Natural killer cell (primary cell): ENCODE measurements at regions not wholly inside any gene's neighbourhood (a gene's known extent, or its start where the extent isn't known, plus 50 kb on each side); places are given as distances from the start of the nearest gene placed in this dataset.

Source experiments
- ATAC-seq, 3 donors: fragments of 150-1000 bp in 2 of 3; fragments of 200-7000 bp in 1 of 3; cut with Tn5 transposase; 1 replicate in 1 of 3; 2 replicates in 2 of 3; pipeline ENCODE4 v1.10.0; 2021; ENCODE audit warnings: mild to moderate bottlenecking in 2 of 3, moderate library complexity in 2 of 3
- DNase-seq, 2 donors: peaks; one replicate each; pipeline versions ENCODE4 v3.0.0 to v3.0.0-alpha.2; 2013 to 2021; ENCODE audit warnings: mixed read lengths in 1 of 2
- H3K27ac ChIP-seq: one replicate; pipeline ENCODE4 v1.5.1; 2013; ENCODE audit warnings: mild to moderate bottlenecking, low read length
- H3K27me3 ChIP-seq: one replicate; pipeline ENCODE4 v1.6.1; 2013; ENCODE audit warnings: low read length; ENCODE audit not compliant: control insufficient read depth, insufficient read depth
- H3K36me3 ChIP-seq: one replicate; pipeline ENCODE4 v1.6.1; 2013; ENCODE audit warnings: low read length; ENCODE audit not compliant: control insufficient read depth, insufficient read depth
- H3K4me1 ChIP-seq: one replicate; pipeline ENCODE4 v1.6.1; 2013; ENCODE audit warnings: low read length; ENCODE audit not compliant: control insufficient read depth, insufficient read depth
- H3K4me3 ChIP-seq: one replicate; pipeline ENCODE4 v1.5.1; 2013; ENCODE audit warnings: low read length
- H3K9me3 ChIP-seq: one replicate; pipeline ENCODE4 v1.6.1; 2013; ENCODE audit warnings: low read length; ENCODE audit not compliant: control insufficient read depth, insufficient read depth
- H3K27ac Mint-ChIP-seq, 2 donors: one replicate each; pipeline ENCODE4 v1.8.0; 2022; ENCODE audit warnings: mild to moderate bottlenecking in 2 of 2, mixed read lengths in 2 of 2, moderate library complexity in 1 of 2
- H3K27me3 Mint-ChIP-seq, 2 donors: one replicate each; pipeline ENCODE4 v1.8.0; 2022; ENCODE audit warnings: low read depth in 2 of 2, mixed read lengths in 2 of 2
- H3K36me3 Mint-ChIP-seq: one replicate; pipeline ENCODE4 v1.8.0; 2022; ENCODE audit warnings: mixed read lengths
- H3K4me1 Mint-ChIP-seq, 2 donors: one replicate each; pipeline ENCODE4 v1.8.0; 2022; ENCODE audit warnings: mixed read lengths in 2 of 2
- H3K4me3 Mint-ChIP-seq: one replicate; pipeline ENCODE4 v1.8.0; 2022; ENCODE audit warnings: mild to moderate bottlenecking, moderate library complexity, mixed read lengths
- H3K9me3 Mint-ChIP-seq, 2 donors: one replicate each; pipeline ENCODE4 v1.8.0; 2022; ENCODE audit warnings: mixed read lengths in 2 of 2
- CTCF ChIP-seq: fragments of 200-600 bp; IDR thresholded peaks from one replicate; pipeline ENCODE4 v1.8.0; 2022; ENCODE audit warnings: antibody characterized with exemption
- WGBS: methylation state at CpG from one replicate; pipeline ENCODE4 v1.1.7; 2013; ENCODE audit warnings: missing lambda C conversion rate; ENCODE audit not compliant: insufficient coverage; 5-methylcytosine and 5-hydroxymethylcytosine counted together
- intact Hi-C: fragments of 100-400 bp; cut with micrococcal nuclease; formaldehyde crosslinking; loops from one replicate; pipeline ENCODE4 v1.14.2; 2022

DNA sequence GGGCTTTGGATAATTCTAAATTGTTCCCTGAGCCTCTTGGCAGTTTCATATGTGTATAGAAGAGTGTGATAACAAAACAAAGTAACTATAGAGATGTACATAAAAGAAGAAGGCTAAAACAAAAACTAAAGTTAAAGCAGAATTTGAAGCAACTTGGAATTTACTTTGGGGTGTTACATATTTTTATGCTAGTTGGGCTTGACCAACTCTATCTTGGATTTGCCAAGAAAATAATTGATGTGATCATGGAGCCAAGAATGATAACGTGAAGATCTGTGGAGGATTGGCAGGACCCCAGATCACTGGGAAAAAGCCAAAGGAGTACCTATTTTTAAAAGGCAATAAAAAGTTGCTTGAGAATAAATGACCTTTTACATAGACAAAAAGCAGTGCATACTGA, 206.9 kb downstream of the LMO4 start:
- intact Hi-C loops: no loop called here
- no peaks in the 10 kb centered on the region for H3K9me3 ChIP-seq
- H3K4me1 ChIP-seq: no peaks in the 10 kb centered on the region
- H3K36me3 ChIP-seq: no peaks in the 10 kb centered on the region
- Mint-ChIP-seq H3K9me3 (peaks cover 0 to 2% of the 10 kb centered on the region in 2 donors), H3K4me1 (no peaks in the 10 kb centered on the region), H3K27me3 (peaks cover 5 to 6% of the 10 kb centered on the region in 2 donors), H3K36me3 (no peaks in the 10 kb centered on the region), H3K27ac (no peak overlapping the region), H3K4me3 (no peak overlapping the region)
- no peaks in the 10 kb centered on the region for H3K27me3 ChIP-seq
- ATAC-seq (no peak), DNase-seq (no peak)
- no peak overlapping the region for H3K27ac ChIP-seq
- no peak overlapping the region for H3K4me3 ChIP-seq
- no peak for TF ChIP-seq CTCF
- 33% methylated on average over 1 of the region's 1 CpG for WGBS

- Mint-ChIP-seq H3K4me1 (no peaks in the 10 kb centered on the region), H3K4me3 (no peak overlapping the region), H3K9me3 (peaks cover 9% of the 10 kb centered on the region in 2 donors), H3K36me3 (peaks cover 17% of the 10 kb centered on the region), H3K27me3 (peaks cover 3 to 5% of the 10 kb centered on the region in 2 donors), H3K27ac (no peak overlapping the region)
- H3K27ac ChIP-seq: no peak overlapping the region
- no peak overlapping the region for H3K4me3 ChIP-seq
- ATAC-seq (no peak), DNase-seq (no peak)
- H3K36me3 ChIP-seq: no peaks in the 10 kb centered on the region
- H3K4me1 ChIP-seq: no peaks in the 10 kb centered on the region
- no peaks in the 10 kb centered on the region for H3K27me3 ChIP-seq
- WGBS: 76% methylated on average over 1 of the region's 1 CpG
- H3K9me3 ChIP-seq: no peaks in the 10 kb centered on the region
- intact Hi-C loops: no loop called here
- TF ChIP-seq CTCF: no peak
Observed at GRCh38 chr1:87539147-87539546, 210.5 kb downstream of the LMO4 start.

DNA sequence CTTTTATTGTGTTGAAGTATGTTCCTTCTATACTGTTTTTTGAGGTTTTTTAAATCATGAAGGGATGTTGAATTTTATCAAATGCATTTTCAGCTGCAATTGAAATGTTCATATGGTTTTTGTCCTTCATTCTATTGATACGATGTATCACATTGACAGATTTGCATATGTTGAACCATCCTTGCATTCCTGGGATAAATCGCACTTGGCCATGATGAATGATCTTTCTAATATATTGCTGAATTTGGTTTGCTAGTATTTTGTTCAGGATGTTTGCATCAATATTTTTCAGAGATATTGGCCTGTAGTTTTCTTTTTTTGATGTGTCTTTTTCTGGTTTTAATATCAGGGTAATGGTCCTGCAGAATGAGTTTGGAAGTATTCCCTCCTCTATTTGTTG, 214.0 kb downstream of the LMO4 start:
- Histone ChIP-seq H3K27ac (no peak overlapping the region), H3K27me3 (no peaks in the 10 kb centered on the region), H3K36me3 (no peaks in the 10 kb centered on the region), H3K9me3 (no peaks in the 10 kb centered on the region), H3K4me3 (no peak overlapping the region), H3K4me1 (no peaks in the 10 kb centered on the region)
- Mint-ChIP-seq H3K27me3 (peaks cover 0 to 6% of the 10 kb centered on the region in 2 donors), H3K27ac (no peak overlapping the region), H3K4me3 (no peak overlapping the region), H3K36me3 (peaks cover 27% of the 10 kb centered on the region), H3K9me3 (peaks cover 13 to 24% of the 10 kb centered on the region in 2 donors), H3K4me1 (no peaks in the 10 kb centered on the region)
- 97% methylated on average over 2 of the region's 2 CpGs for WGBS
- TF ChIP-seq CTCF: no peak
- intact Hi-C loops: no loop called here
- DNase-seq (no peak), ATAC-seq (no peak)

GRCh38 chr1:87549738-87550137, 221.1 kb downstream of the LMO4 start:
- no peak overlapping the region for H3K4me3 Mint-ChIP-seq
- WGBS: no CpG with 5 or more reads among the region's 1 CpG

More at GRCh38 chr1:87549738-87550137, 221.1 kb downstream of the LMO4 start:
- Histone ChIP-seq H3K27me3 (no peaks in the 10 kb centered on the region), H3K27ac (no peak overlapping the region), H3K4me1 (no peaks in the 10 kb centered on the region), H3K9me3 (no peaks in the 10 kb centered on the region), H3K36me3 (no peaks in the 10 kb centered on the region), H3K4me3 (no peak overlapping the region)
- peaks cover 4 to 9% of the 10 kb centered on the region in 2 donors for H3K9me3 Mint-ChIP-seq
- H3K4me1 Mint-ChIP-seq: no peaks in the 10 kb centered on the region
- no peak for TF ChIP-seq CTCF
- H3K27ac Mint-ChIP-seq: no peak overlapping the region
- intact Hi-C loops: no loop called here
- peaks cover 0 to 6% of the 10 kb centered on the region in 2 donors for H3K27me3 Mint-ChIP-seq
- no peak for ATAC-seq
- DNase-seq: no peak
- H3K36me3 Mint-ChIP-seq: peaks cover 9% of the 10 kb centered on the region
